ENCODE measurements at regions not wholly inside any gene's neighbourhood (a gene's known extent, or its start where the extent isn't known, plus 50 kb on each side); places are given as distances from the start of the nearest gene placed in this dataset.

- H3K9me3 ChIP-seq (replicated peaks in 1 of 3), result no peaks in the 10 kb centered on the region
- no peak overlapping the region for H3K4me3 ChIP-seq
- H3K27me3 ChIP-seq, result no peaks in the 10 kb centered on the region
- H3K36me3 ChIP-seq (replicated peaks in 1 of 2), result no peaks in the 10 kb centered on the region
- no peak overlapping the region for H3K27ac ChIP-seq
- no peaks in the 10 kb centered on the region for H3K4me1 ChIP-seq (replicated peaks in 1 of 2)
- no peak for DNase-seq
- TF ChIP-seq CTCF (IDR thresholded peaks at IDR 0.05), result no peak
- TF ChIP-seq POLR2A (IDR thresholded peaks at IDR 0.05), result no peak
- intact Hi-C loops (cut with DNase I), result loop anchor here in 1 of 2 donors (5.0 kb wide), 1 partner anchor 456 kb away; no protein-coding TSS in a partner anchor
These were observed 51.8 kb upstream of the TSPAN2 start for GRCh38 chr1:115141145-115141454.

DNA sequence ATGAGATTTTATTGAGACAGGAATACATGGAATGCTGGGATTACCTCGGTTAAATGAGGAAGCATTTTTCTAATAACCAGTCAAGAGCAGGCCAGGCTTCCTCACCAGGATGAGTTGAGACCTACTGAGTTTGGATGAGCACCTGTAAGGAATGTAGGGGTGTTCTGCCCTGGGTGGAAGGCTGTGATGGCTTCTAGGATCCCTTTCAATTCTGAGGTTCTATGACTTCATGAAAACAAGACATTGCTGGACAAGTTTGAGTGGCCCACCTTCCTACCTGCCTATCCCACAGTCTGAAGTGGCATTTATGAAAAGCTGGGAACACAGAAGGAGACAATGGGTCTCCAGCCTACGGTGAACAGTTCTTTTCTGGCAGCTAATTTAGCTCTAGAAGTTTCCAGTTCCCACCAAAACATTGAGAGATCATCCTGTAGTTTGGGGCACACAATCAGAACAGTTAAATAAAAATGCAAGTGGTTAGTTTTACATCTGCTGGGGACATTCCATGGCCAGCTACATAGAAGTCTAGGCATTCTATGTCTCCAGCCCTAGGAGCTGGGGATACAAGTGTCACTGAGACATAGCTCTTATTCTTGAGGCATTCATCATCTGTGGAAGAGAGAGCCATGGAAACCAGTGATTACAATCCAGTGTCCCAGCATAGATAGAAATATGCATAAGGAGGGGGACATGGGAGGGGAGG is 51.3 kb upstream of the TSPAN2 start:
- H3K9me3 ChIP-seq (replicated peaks in 1 of 3), result no peaks in the 10 kb centered on the region
- DNase-seq, result no peak
- 86 to 98% (median 92%) methylated on average over 2 of the region's 2 CpGs for WGBS, 4 donors
- TF ChIP-seq CTCF (IDR thresholded peaks at IDR 0.05), result no peak
- TF ChIP-seq POLR2A (IDR thresholded peaks at IDR 0.05), result no peak
- H3K36me3 ChIP-seq (replicated peaks in 1 of 2), result no peaks in the 10 kb centered on the region
- no peaks in the 10 kb centered on the region for H3K27me3 ChIP-seq
- no peak overlapping the region for H3K27ac ChIP-seq
- no peak overlapping the region for H3K4me3 ChIP-seq
- no peaks in the 10 kb centered on the region for H3K4me1 ChIP-seq (replicated peaks in 1 of 2)
- intact Hi-C loops (cut with DNase I), result loop anchor here in 1 of 2 donors (5.0 kb wide), 1 partner anchor 457 kb away; no protein-coding TSS in a partner anchor

GRCh38 chr1:115139381-115139780 is 50.1 kb upstream of the TSPAN2 start:
- H3K4me1 ChIP-seq (replicated peaks in 1 of 2), result no peaks in the 10 kb centered on the region
- intact Hi-C loops (cut with DNase I), result loop anchor here in 1 of 2 donors (5.0 to 10.0 kb wide), 2 partner anchors 338 to 455 kb away; no protein-coding TSS in a partner anchor
- TF ChIP-seq POLR2A (IDR thresholded peaks at IDR 0.05), result no peak
- no peak for TF ChIP-seq CTCF (IDR thresholded peaks at IDR 0.05)
- no peak for DNase-seq
- H3K27ac ChIP-seq, result no peak overlapping the region
- H3K27me3 ChIP-seq, result no peaks in the 10 kb centered on the region
- H3K9me3 ChIP-seq (replicated peaks in 1 of 3), result no peaks in the 10 kb centered on the region
- H3K4me3 ChIP-seq, result no peak overlapping the region
- WGBS, 4 donors, result 76 to 89% (median 82%) methylated on average over 9 of the region's 9 CpGs
- H3K36me3 ChIP-seq (replicated peaks in 1 of 2), result no peaks in the 10 kb centered on the region

Measured in adrenal gland (tissue), 9 donors.